GM12801 (cell line): ENCODE measurements at regions not wholly inside any gene's neighbourhood (a gene's known extent, or its start where the extent isn't known, plus 50 kb on each side); places are given as distances from the start of the nearest gene placed in this dataset.

ENCODE experiments used
- CTCF ChIP-seq: IDR thresholded peaks from one replicate; pipeline ENCODE4 v1.5.1; 2011; ENCODE audit warnings: control low read depth; ENCODE audit not compliant: insufficient read length; ENCODE audit errors: extremely low read depth

- TF ChIP-seq CTCF, result no peak
Measured at GRCh38 chr11:131145791-131146190, 224.6 kb upstream of the NTM start.

GRCh38 chr11:131146827-131147490 lies 223.5 kb upstream of the NTM start:
- no peak for TF ChIP-seq CTCF

- no peak for TF ChIP-seq CTCF
Measured at GRCh38 chr11:131154351-131154750, 216.1 kb upstream of the NTM start.

- no peak for TF ChIP-seq CTCF
Measured at GRCh38 chr11:131157678-131158077, 212.7 kb upstream of the NTM start.

- TF ChIP-seq CTCF, result no peak
Measured at GRCh38 chr11:131160846-131161245, 209.6 kb upstream of the NTM start.

GRCh38 chr11:131163613-131164012 lies 206.8 kb upstream of the NTM start:
- TF ChIP-seq CTCF, result no peak

GRCh38 chr11:131165036-131165435 lies 205.4 kb upstream of the NTM start:
- TF ChIP-seq CTCF, result no peak
